ENCODE measurements at regions not wholly inside any gene's neighbourhood (a gene's known extent, or its start where the extent isn't known, plus 50 kb on each side); places are given as distances from the start of the nearest gene placed in this dataset.
"Not testable (repeated sequence)": the region's sequence is repeated elsewhere in the genome, so short reads cannot be mapped to it uniquely, and the experiment has no call there.

DNA sequence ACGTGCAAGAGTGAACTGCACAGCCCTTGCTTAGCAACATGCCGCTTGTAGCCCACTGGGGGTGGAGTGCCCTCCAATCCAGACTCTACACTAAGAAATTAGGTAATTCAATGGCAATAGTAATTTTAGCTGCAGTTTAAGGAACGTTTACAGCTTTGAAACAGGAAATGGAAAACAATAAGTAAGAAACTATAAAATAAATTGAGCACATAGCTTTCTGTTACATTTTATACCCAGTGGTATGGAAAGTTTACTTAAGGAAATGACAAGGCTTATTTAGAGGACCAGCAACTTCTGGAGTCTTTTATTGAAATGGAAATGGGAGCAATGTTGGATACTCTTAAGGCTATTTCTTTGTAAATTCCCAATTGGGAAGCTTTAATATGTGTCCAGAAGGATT lies 373.2 kb downstream of the KCNRG start:
- H3K4me3 ChIP-seq (ENCODE audit: low read depth, low read length): no peak overlapping the region
- TF ChIP-seq, protein P1, sequence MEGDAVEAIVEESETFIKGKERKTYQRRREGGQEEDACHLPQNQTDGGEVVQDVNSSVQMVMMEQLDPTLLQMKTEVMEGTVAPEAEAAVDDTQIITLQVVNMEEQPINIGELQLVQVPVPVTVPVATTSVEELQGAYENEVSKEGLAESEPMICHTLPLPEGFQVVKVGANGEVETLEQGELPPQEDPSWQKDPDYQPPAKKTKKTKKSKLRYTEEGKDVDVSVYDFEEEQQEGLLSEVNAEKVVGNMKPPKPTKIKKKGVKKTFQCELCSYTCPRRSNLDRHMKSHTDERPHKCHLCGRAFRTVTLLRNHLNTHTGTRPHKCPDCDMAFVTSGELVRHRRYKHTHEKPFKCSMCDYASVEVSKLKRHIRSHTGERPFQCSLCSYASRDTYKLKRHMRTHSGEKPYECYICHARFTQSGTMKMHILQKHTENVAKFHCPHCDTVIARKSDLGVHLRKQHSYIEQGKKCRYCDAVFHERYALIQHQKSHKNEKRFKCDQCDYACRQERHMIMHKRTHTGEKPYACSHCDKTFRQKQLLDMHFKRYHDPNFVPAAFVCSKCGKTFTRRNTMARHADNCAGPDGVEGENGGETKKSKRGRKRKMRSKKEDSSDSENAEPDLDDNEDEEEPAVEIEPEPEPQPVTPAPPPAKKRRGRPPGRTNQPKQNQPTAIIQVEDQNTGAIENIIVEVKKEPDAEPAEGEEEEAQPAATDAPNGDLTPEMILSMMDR (IDR thresholded peaks at IDR 0.05; ENCODE audit: borderline replicate concordance, insufficient read depth, low read depth, low read length): no peak

DNA sequence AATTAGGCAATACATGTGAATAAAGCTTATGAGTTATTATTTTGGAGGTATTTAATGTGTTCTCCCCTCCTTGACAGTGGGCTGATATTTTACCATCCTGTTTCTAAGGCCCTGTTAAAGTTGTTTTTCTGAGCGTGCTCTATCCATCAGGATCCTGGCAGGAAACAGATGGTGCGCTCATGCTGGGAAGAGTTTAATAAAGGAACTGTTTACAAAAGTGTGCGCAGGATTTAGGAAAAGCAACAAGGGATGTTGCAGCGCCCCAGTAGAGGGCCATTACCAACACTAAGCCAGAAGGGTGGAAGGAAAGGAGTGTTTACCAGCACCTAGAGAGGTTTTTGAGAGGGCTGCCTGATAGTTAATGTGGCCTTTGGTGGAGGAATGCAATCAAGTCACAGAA lies 374.5 kb downstream of the KCNRG start:
- TF ChIP-seq, protein P1 (IDR thresholded peaks at IDR 0.05; ENCODE audit: borderline replicate concordance, insufficient read depth, low read depth, low read length): no peak
- H3K4me3 ChIP-seq (ENCODE audit: low read depth, low read length): no peak overlapping the region

DNA sequence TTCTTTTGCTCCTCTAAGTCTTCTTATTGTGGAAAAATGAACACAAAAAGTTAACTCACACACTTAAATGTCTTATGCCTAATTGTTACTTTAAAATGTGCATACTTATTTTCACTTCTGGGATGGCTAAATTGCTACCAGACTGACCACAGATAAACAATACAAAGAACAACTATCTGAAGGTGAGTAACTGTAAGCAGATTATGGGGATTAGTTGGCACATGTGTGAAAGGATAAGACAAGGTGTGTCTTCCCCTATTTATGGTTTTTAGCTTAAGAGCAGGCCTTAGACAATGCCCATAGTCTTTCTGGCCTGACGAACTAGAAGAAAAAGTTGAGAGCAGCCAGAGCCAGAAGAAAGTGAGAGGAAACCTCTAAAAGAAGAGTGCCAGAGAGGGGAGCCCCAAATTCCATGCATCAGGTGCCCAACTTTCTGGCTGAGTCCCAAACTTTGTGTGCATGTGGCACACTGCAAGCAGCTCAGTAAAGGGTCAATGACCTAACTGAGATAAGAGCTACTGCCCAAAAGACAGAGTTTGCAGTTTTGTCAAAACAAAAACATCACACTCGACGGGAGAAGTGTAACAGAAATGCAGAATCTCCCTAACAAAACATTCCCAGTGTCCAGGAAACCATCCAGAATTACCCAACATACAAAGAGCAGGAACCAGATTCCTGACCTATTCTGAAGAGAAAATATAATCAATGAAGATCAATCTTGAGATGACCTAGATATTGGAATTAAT lies 375.4 kb downstream of the KCNRG start:
- H3K4me3 ChIP-seq (ENCODE audit: low read depth, low read length): no peak overlapping the region
- TF ChIP-seq, protein P1 (IDR thresholded peaks at IDR 0.05; ENCODE audit: borderline replicate concordance, insufficient read depth, low read depth, low read length): no peak

DNA sequence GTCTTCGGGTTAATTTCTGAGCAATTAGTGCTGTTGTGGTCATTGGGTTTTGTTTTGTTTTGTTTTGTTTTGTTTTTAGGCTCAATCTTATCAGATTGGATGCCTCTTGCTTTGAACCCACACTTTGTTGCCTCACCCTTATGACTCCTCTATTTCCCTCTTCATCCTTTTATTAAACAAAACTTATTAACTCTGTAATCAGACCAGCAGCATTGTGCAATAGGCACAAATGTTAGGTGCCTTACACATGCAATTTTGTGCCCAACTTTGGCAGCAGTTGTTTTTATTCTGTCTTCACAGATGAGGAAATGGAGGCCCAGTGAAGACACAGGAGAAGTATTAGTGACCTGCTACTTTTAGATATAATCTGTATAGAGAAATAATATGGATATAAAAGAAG lies 377.7 kb downstream of the KCNRG start:
- H3K4me3 ChIP-seq (ENCODE audit: low read depth, low read length): no peak overlapping the region

DNA sequence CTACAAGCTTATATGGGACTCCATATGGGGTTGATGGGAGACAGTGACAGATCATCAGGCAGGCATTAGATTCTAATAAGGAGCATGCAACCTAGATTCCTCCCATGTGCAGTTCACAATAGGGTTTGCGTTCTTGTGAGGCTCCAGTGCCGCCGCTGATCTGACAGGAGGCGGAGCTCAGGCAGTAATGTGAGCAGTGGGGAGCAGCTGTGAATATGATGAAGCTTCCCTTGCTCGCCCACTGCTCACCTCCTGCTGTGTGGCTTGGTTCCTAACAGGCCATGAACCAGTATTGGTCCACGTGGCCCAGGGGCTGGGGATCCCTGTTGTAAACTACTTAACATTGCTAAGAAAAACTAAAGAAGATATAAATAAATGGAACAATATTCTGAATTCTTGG lies 378.4 kb downstream of the KCNRG start:
- no peak overlapping the region for H3K4me3 ChIP-seq (ENCODE audit: low read depth, low read length)
- TF ChIP-seq, protein P1 (IDR thresholded peaks at IDR 0.05; ENCODE audit: borderline replicate concordance, insufficient read depth, low read depth, low read length): no peak

More for the DNA sequence above, 377.7 kb downstream of the KCNRG start:
- TF ChIP-seq, protein P1 (IDR thresholded peaks at IDR 0.05; ENCODE audit: borderline replicate concordance, insufficient read depth, low read depth, low read length): no peak

DNA sequence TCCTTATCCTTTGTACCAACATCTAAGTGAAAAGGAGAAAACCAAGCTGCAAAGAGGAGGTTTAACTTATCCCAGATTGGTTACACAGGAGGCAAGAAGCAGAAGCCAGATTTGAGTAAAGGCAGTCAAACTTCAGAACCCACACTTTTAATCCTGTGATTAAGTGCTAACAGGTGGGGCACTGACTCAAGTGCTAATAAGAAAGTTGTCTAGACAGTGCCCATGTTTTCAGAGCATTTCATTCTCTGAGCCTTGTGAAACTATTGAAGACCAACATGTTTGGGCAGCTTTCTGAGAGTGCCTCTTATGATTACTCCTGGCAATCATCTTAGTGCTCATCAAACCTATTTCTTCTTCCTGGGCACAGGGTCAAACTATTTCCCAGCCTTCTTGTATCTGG lies 380.8 kb downstream of the KCNRG start:
- no peak overlapping the region for H3K4me3 ChIP-seq (ENCODE audit: low read depth, low read length)
- TF ChIP-seq, protein P1 (IDR thresholded peaks at IDR 0.05; ENCODE audit: borderline replicate concordance, insufficient read depth, low read depth, low read length): no peak

DNA sequence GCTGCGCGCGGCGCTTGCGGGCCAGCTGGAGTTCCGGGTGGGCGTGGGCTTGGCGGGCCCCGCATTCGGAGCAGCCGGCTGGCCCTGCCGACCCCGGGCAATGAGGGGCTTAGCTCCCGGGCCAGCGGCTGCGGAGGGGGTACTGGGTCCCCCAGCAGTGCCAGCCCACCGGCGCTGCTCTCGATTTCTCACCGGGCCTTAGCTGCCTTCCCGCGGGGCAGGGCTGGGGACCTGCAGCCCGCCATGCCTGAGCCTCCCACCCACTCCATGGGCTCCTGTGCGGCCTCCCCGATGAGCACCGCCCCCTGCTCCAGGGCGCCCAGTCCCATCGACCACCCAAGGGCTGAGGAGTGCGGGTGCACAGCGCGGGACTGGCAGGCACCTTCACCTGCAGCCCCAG lies 381.4 kb downstream of the KCNRG start:
- not testable (repeated sequence) for H3K4me3 ChIP-seq (ENCODE audit: low read depth, low read length)
